Endothelial cell of umbilical vein (primary cell): ENCODE measurements at regions not wholly inside any gene's neighbourhood (a gene's known extent, or its start where the extent isn't known, plus 50 kb on each side); places are given as distances from the start of the nearest gene placed in this dataset.

ENCODE experiments used
- EZH2 ChIP-seq: IDR thresholded peaks from 2 replicates; pipeline ENCODE4 v1.6.1; 2012; ENCODE audit warnings: borderline replicate concordance, low read depth, mild to moderate bottlenecking, moderate library complexity, low read length, inconsistent platforms; ENCODE audit not compliant: severe bottlenecking
- FOS ChIP-seq: IDR thresholded peaks from 2 replicates; pipeline ENCODE4 v1.6.1; 2011; ENCODE audit warnings: mild to moderate bottlenecking, low read length, moderate library complexity, borderline replicate concordance; ENCODE audit not compliant: insufficient read depth
- JUN ChIP-seq: IDR thresholded peaks from 2 replicates; pipeline ENCODE4 v1.6.1; 2011; ENCODE audit warnings: borderline replicate concordance, low read depth; ENCODE audit not compliant: insufficient read length, insufficient read depth
- MYC ChIP-seq: IDR thresholded peaks from one replicate; pipeline ENCODE4 v1.6.1; 2011; ENCODE audit warnings: mild to moderate bottlenecking, low read depth, low read length
- POLR2A ChIP-seq: IDR thresholded peaks from 2 replicates; pipeline ENCODE4 v1.6.1; 2012; ENCODE audit warnings: low read depth, mild to moderate bottlenecking, control low read depth, low read length
- POLR2AphosphoS5 ChIP-seq: IDR thresholded peaks from 2 replicates; pipeline ENCODE4 v1.6.1; 2012; ENCODE audit warnings: low read depth, mild to moderate bottlenecking, control low read depth, low read length, moderate library complexity; ENCODE audit not compliant: insufficient read depth
- TF ChIP-seq, protein P1 (sequence below), 2 donors: IDR thresholded peaks; 1 replicate in 1 of 2; 2 replicates in 1 of 2; pipeline ENCODE4 v1.5.1; 2011; ENCODE audit warnings: low read length in 2 of 2, mild to moderate bottlenecking in 2 of 2, moderate library complexity in 2 of 2, control low read depth in 1 of 2, inconsistent platforms in 1 of 2, low read depth in 1 of 2; ENCODE audit not compliant: insufficient read depth in 1 of 2; ENCODE audit errors: extremely low read depth in 1 of 2
- TF ChIP-seq, protein P2 (sequence below): IDR thresholded peaks from 2 replicates; pipeline ENCODE4 v1.6.1; 2011; ENCODE audit not compliant: insufficient read depth, insufficient read length

DNA sequence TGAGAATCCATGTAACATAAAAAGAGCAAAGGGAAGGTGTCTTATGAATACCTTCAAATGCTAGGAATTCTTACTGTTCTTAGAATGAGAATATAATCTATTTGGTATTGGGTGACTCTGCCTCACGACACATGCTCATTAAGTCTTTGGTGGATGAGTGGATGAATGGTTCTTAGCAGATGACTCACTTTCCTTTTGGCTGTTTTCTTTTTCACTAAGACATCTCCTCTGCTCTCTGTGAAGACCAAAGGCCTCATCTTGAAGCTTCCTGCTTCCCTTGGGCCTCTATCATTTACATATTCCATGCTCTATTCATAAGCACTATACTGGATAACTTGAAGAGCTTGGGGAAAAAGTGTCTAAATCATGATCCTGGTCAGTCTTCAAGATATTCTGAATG is 468.1 kb downstream of the SPATA31D1 start:
- TF ChIP-seq, protein P1, sequence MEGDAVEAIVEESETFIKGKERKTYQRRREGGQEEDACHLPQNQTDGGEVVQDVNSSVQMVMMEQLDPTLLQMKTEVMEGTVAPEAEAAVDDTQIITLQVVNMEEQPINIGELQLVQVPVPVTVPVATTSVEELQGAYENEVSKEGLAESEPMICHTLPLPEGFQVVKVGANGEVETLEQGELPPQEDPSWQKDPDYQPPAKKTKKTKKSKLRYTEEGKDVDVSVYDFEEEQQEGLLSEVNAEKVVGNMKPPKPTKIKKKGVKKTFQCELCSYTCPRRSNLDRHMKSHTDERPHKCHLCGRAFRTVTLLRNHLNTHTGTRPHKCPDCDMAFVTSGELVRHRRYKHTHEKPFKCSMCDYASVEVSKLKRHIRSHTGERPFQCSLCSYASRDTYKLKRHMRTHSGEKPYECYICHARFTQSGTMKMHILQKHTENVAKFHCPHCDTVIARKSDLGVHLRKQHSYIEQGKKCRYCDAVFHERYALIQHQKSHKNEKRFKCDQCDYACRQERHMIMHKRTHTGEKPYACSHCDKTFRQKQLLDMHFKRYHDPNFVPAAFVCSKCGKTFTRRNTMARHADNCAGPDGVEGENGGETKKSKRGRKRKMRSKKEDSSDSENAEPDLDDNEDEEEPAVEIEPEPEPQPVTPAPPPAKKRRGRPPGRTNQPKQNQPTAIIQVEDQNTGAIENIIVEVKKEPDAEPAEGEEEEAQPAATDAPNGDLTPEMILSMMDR (IDR thresholded peaks at IDR 0.05; ENCODE audit: extremely low read depth in 1 of 2, insufficient read depth in 1 of 2, low read depth in 1 of 2, low read length in 2 of 2): no peak
- TF ChIP-seq POLR2A (no peak), POLR2AphosphoS5 (no peak), EZH2 (no peak), JUN (no peak), MYC (no peak), FOS (no peak)
- TF ChIP-seq, protein P2, sequence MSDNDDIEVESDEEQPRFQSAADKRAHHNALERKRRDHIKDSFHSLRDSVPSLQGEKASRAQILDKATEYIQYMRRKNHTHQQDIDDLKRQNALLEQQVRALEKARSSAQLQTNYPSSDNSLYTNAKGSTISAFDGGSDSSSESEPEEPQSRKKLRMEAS: no peak
